Effector memory CD8-positive, alpha-beta T cell (primary cell): ENCODE measurements at regions not wholly inside any gene's neighbourhood (a gene's known extent, or its start where the extent isn't known, plus 50 kb on each side); places are given as distances from the start of the nearest gene placed in this dataset.

Experiments
- ATAC-seq: fragments of 150-1000 bp; cut with Tn5 transposase; replicated peaks from 2 replicates; pipeline ENCODE4 v1.10.0; 2021; ENCODE audit warnings: mild to moderate bottlenecking, moderate library complexity
- DNase-seq, 3 experiments: peaks; one replicate each; pipeline ENCODE4 v3.0.0; 2021
- H3K27ac Mint-ChIP-seq, 2 donors: one replicate each; pipeline ENCODE4 v1.8.0; 2022; ENCODE audit warnings: mild to moderate bottlenecking in 2 of 2, mixed read lengths in 2 of 2, moderate library complexity in 2 of 2
- H3K27me3 Mint-ChIP-seq, 2 donors: one replicate each; pipeline ENCODE4 v1.8.0; 2022; ENCODE audit warnings: mixed read lengths in 2 of 2
- H3K36me3 Mint-ChIP-seq: one replicate; pipeline ENCODE4 v1.8.0; 2022; ENCODE audit warnings: mild to moderate bottlenecking, moderate library complexity, mixed read lengths; ENCODE audit not compliant: insufficient read depth
- H3K4me1 Mint-ChIP-seq, 2 donors: one replicate each; pipeline ENCODE4 v1.8.0; 2022; ENCODE audit warnings: low read depth in 2 of 2, mixed read lengths in 2 of 2
- H3K4me3 Mint-ChIP-seq, 2 donors: one replicate each; pipeline ENCODE4 v1.8.0; 2022; ENCODE audit warnings: mild to moderate bottlenecking in 2 of 2, mixed read lengths in 2 of 2, moderate library complexity in 2 of 2
- H3K9me3 Mint-ChIP-seq, 2 donors: one replicate each; pipeline ENCODE4 v1.8.0; 2022; ENCODE audit warnings: mixed read lengths in 2 of 2

GRCh38 chr4:1540601-1541375 is 134.5 kb upstream of the NKX1-1 start:
- H3K9me3 Mint-ChIP-seq: no peaks in the 10 kb centered on the region
- H3K36me3 Mint-ChIP-seq: no peaks in the 10 kb centered on the region
- no peaks in the 10 kb centered on the region for H3K4me1 Mint-ChIP-seq
- no peak overlapping the region for H3K4me3 Mint-ChIP-seq
- peaks cover 6 to 23% of the 10 kb centered on the region in 2 donors for H3K27me3 Mint-ChIP-seq
- ATAC-seq (no peak), DNase-seq (no peak)
- no peak overlapping the region for H3K27ac Mint-ChIP-seq

- DNase-seq (no peak), ATAC-seq (no peak)
- H3K4me1 Mint-ChIP-seq: no peaks in the 10 kb centered on the region
- H3K27me3 Mint-ChIP-seq: peaks cover 6 to 24% of the 10 kb centered on the region in 2 donors
- no peaks in the 10 kb centered on the region for H3K36me3 Mint-ChIP-seq
- H3K4me3 Mint-ChIP-seq: no peak overlapping the region
- no peaks in the 10 kb centered on the region for H3K9me3 Mint-ChIP-seq
- H3K27ac Mint-ChIP-seq: no peak overlapping the region
Observed at GRCh38 chr4:1539859-1540600, 133.8 kb upstream of the NKX1-1 start.

GRCh38 chr4:1538941-1539772 is 132.9 kb upstream of the NKX1-1 start:
- no peak overlapping the region for H3K4me3 Mint-ChIP-seq
- no peaks in the 10 kb centered on the region for H3K9me3 Mint-ChIP-seq
- DNase-seq: no peak
- no peaks in the 10 kb centered on the region for H3K4me1 Mint-ChIP-seq
- no peaks in the 10 kb centered on the region for H3K36me3 Mint-ChIP-seq
- no peak for ATAC-seq
- H3K27ac Mint-ChIP-seq: no peak overlapping the region
- peaks cover 6 to 32% of the 10 kb centered on the region in 2 donors for H3K27me3 Mint-ChIP-seq

GRCh38 chr4:1538096-1538410 is 131.8 kb upstream of the NKX1-1 start:
- no peak for ATAC-seq
- Mint-ChIP-seq H3K9me3 (no peaks in the 10 kb centered on the region), H3K4me1 (no peaks in the 10 kb centered on the region), H3K27ac (no peak overlapping the region), H3K27me3 (peaks cover 15 to 44% of the 10 kb centered on the region in 2 donors), H3K4me3 (no peak overlapping the region), H3K36me3 (no peaks in the 10 kb centered on the region)
- no peak for DNase-seq

- no peaks in the 10 kb centered on the region for H3K4me1 Mint-ChIP-seq
- H3K9me3 Mint-ChIP-seq: no peaks in the 10 kb centered on the region
- ATAC-seq (no peak), DNase-seq (no peak)
- no peaks in the 10 kb centered on the region for H3K36me3 Mint-ChIP-seq
- H3K27ac Mint-ChIP-seq: no peak overlapping the region
- no peak overlapping the region for H3K4me3 Mint-ChIP-seq
- peaks cover 15 to 43% of the 10 kb centered on the region in 2 donors for H3K27me3 Mint-ChIP-seq
Observed at GRCh38 chr4:1537410-1538095, 131.3 kb upstream of the NKX1-1 start.

- H3K27me3 Mint-ChIP-seq: peaks cover 11 to 41% of the 10 kb centered on the region in 2 donors
- ATAC-seq: no peak
- H3K9me3 Mint-ChIP-seq: no peaks in the 10 kb centered on the region
- no peaks in the 10 kb centered on the region for H3K36me3 Mint-ChIP-seq
- H3K27ac Mint-ChIP-seq: no peak overlapping the region
- no peak for DNase-seq
- H3K4me1 Mint-ChIP-seq: no peaks in the 10 kb centered on the region
- no peak overlapping the region for H3K4me3 Mint-ChIP-seq
Observed at GRCh38 chr4:1536579-1537409, 130.6 kb upstream of the NKX1-1 start.

GRCh38 chr4:1535926-1536578 is 129.8 kb upstream of the NKX1-1 start:
- Mint-ChIP-seq H3K4me3 (no peak overlapping the region), H3K27ac (no peak overlapping the region), H3K27me3 (peaks cover 10 to 46% of the 10 kb centered on the region in 2 donors), H3K9me3 (no peaks in the 10 kb centered on the region), H3K36me3 (no peaks in the 10 kb centered on the region), H3K4me1 (no peaks in the 10 kb centered on the region)
- no peak for ATAC-seq
- no peak for DNase-seq

GRCh38 chr4:1534876-1535526 is 128.8 kb upstream of the NKX1-1 start:
- Mint-ChIP-seq H3K27me3 (peaks cover 10 to 55% of the 10 kb centered on the region in 2 donors), H3K4me3 (no peak overlapping the region), H3K27ac (no peak overlapping the region), H3K36me3 (no peaks in the 10 kb centered on the region), H3K9me3 (no peaks in the 10 kb centered on the region), H3K4me1 (no peaks in the 10 kb centered on the region)
- ATAC-seq (no peak), DNase-seq (no peak)

GRCh38 chr4:1534095-1534872 is 128.0 kb upstream of the NKX1-1 start:
- no peaks in the 10 kb centered on the region for H3K4me1 Mint-ChIP-seq
- H3K27me3 Mint-ChIP-seq: peaks cover 13 to 62% of the 10 kb centered on the region in 2 donors
- H3K4me3 Mint-ChIP-seq: no peak overlapping the region
- no peaks in the 10 kb centered on the region for H3K36me3 Mint-ChIP-seq
- no peak overlapping the region for H3K27ac Mint-ChIP-seq
- DNase-seq (no peak), ATAC-seq (no peak)
- no peaks in the 10 kb centered on the region for H3K9me3 Mint-ChIP-seq

- no peak overlapping the region for H3K27ac Mint-ChIP-seq
- H3K4me1 Mint-ChIP-seq: no peaks in the 10 kb centered on the region
- ATAC-seq: no peak
- no peaks in the 10 kb centered on the region for H3K9me3 Mint-ChIP-seq
- H3K27me3 Mint-ChIP-seq: peaks cover 20 to 69% of the 10 kb centered on the region in 2 donors
- DNase-seq: no peak
- H3K36me3 Mint-ChIP-seq: no peaks in the 10 kb centered on the region
- H3K4me3 Mint-ChIP-seq: no peak overlapping the region
Observed at GRCh38 chr4:1533501-1534064, 127.3 kb upstream of the NKX1-1 start.
